ENCODE measurements at regions not wholly inside any gene's neighbourhood (a gene's known extent, or its start where the extent isn't known, plus 50 kb on each side); places are given as distances from the start of the nearest gene placed in this dataset.
"Not testable (repeated sequence)": the region's sequence is repeated elsewhere in the genome, so short reads cannot be mapped to it uniquely, and the experiment has no call there.

GRCh38 chr6:67493682-67494081 lies 1141.4 kb upstream of the ADGRB3 start:
- no peak overlapping the region for H3K4me3 ChIP-seq (ENCODE audit: low read depth, low read length)
- no peak for TF ChIP-seq CTCF (IDR thresholded peaks at IDR 0.05; ENCODE audit: control insufficient read depth, extremely low read depth, insufficient read depth)
- no peak for DNase-seq (ENCODE audit: low read depth)

GRCh38 chr6:67475700-67476099 lies 1159.4 kb upstream of the ADGRB3 start:
- no peak for DNase-seq (ENCODE audit: low read depth)
- no peak for TF ChIP-seq CTCF (IDR thresholded peaks at IDR 0.05; ENCODE audit: control insufficient read depth, extremely low read depth, insufficient read depth)
- no peak overlapping the region for H3K4me3 ChIP-seq (ENCODE audit: low read depth, low read length)

GRCh38 chr6:67467341-67467740 lies 1167.7 kb upstream of the ADGRB3 start:
- DNase-seq (ENCODE audit: low read depth): no peak
- no peak for TF ChIP-seq CTCF (IDR thresholded peaks at IDR 0.05; ENCODE audit: control insufficient read depth, extremely low read depth, insufficient read depth)
- no peak overlapping the region for H3K4me3 ChIP-seq (ENCODE audit: low read depth, low read length)

GRCh38 chr6:67462725-67463124 lies 1172.4 kb upstream of the ADGRB3 start:
- DNase-seq (ENCODE audit: low read depth): not testable (repeated sequence)

GRCh38 chr6:67459556-67459955 lies 1175.5 kb upstream of the ADGRB3 start:
- no peak for TF ChIP-seq CTCF (IDR thresholded peaks at IDR 0.05; ENCODE audit: control insufficient read depth, extremely low read depth, insufficient read depth)

More at GRCh38 chr6:67462725-67463124, 1172.4 kb upstream of the ADGRB3 start:
- not testable (repeated sequence) for H3K4me3 ChIP-seq (ENCODE audit: low read depth, low read length)

GRCh38 chr6:67458265-67458664 lies 1176.8 kb upstream of the ADGRB3 start:
- no peak for DNase-seq (ENCODE audit: low read depth)
- no peak overlapping the region for H3K4me3 ChIP-seq (ENCODE audit: low read depth, low read length)
- TF ChIP-seq CTCF (IDR thresholded peaks at IDR 0.05; ENCODE audit: control insufficient read depth, extremely low read depth, insufficient read depth): no peak

More at GRCh38 chr6:67459556-67459955, 1175.5 kb upstream of the ADGRB3 start:
- DNase-seq (ENCODE audit: low read depth): no peak
- H3K4me3 ChIP-seq (ENCODE audit: low read depth, low read length): no peak overlapping the region

GRCh38 chr6:67451874-67452273 lies 1183.2 kb upstream of the ADGRB3 start:
- no peak for DNase-seq (ENCODE audit: low read depth)
- H3K4me3 ChIP-seq (ENCODE audit: low read depth, low read length): no peak overlapping the region
- no peak for TF ChIP-seq CTCF (IDR thresholded peaks at IDR 0.05; ENCODE audit: control insufficient read depth, extremely low read depth, insufficient read depth)

All from LNCaP clone FGC (cell line).